ENCODE measurements at regions not wholly inside any gene's neighbourhood (a gene's known extent, or its start where the extent isn't known, plus 50 kb on each side); places are given as distances from the start of the nearest gene placed in this dataset.

DNA sequence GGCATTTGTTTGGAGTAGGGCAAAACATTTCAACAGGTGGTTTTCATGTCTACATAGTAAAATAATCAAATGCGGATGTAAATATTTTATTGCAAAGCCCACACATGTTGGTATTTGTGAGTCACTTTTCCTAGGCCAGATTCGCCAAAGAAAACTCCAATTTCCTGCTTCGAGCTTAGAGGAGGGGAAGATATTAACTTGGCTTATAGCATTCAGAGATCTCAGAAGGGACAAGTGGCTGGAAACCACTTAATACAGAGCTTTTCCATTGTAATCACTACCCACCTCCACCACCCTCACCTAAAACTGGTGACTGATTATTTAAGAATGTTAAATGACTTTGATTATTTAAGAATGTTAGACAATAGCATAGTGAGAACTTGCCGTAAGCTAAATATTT, 530.6 kb upstream of the SPRY2 start:
- no peak for DNase-seq (ENCODE audit: extremely low spot score)
- ChIA-PET CTCF (interaction anchor here (0.6 to 0.7 kb wide), 2 partner anchors 645 to 771 kb away, joined by 3 to 5 read pairs; no protein-coding TSS in a partner anchor), POLR2A (no interaction called here)
- TF ChIP-seq HDGF (IDR thresholded peaks at IDR 0.05; ENCODE audit: borderline replicate concordance): no peak
- TF ChIP-seq FOXM1 (IDR thresholded peaks at IDR 0.05; ENCODE audit: borderline replicate concordance): no peak
- no peak for TF ChIP-seq ARNT (IDR thresholded peaks at IDR 0.05)
- TF ChIP-seq, protein P1, sequence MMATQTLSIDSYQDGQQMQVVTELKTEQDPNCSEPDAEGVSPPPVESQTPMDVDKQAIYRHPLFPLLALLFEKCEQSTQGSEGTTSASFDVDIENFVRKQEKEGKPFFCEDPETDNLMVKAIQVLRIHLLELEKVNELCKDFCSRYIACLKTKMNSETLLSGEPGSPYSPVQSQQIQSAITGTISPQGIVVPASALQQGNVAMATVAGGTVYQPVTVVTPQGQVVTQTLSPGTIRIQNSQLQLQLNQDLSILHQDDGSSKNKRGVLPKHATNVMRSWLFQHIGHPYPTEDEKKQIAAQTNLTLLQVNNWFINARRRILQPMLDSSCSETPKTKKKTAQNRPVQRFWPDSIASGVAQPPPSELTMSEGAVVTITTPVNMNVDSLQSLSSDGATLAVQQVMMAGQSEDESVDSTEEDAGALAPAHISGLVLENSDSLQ (IDR thresholded peaks at IDR 0.05): no peak
- no peak for TF ChIP-seq CTBP1 (IDR thresholded peaks at IDR 0.05; ENCODE audit: borderline replicate concordance)
- TF ChIP-seq NFRKB (IDR thresholded peaks at IDR 0.05): no peak

DNA sequence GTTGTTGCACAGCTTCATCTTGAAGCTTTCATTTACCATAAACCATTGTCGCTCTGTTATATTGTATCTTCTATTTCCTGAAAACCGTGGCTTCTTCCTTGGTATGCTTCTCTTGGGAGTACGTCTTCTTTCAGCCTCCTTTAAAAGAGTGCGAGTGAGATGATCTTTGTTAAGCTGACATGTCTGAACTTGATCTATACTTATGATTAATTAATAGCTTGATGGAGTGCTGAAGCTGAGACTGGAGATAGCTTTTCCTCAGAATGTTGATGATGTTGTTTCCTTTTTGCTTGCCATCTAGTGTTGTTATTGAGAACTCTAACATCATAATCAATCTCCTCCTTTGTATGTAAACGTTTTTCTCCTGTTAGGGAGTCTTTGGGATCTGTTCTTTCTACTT, 529.3 kb upstream of the SPRY2 start:
- POLR2A ChIA-PET: no interaction called here
- DNase-seq (ENCODE audit: extremely low spot score): no peak
- CTCF ChIA-PET: no interaction called here
- no peak for TF ChIP-seq LEF1 (IDR thresholded peaks at IDR 0.05; ENCODE audit: borderline replicate concordance)
- TF ChIP-seq ZNF384 (IDR thresholded peaks at IDR 0.05): no peak
- no peak for TF ChIP-seq SP1 (IDR thresholded peaks at IDR 0.05)
- TF ChIP-seq FOXA1 (IDR thresholded peaks at IDR 0.05): no peak
- TF ChIP-seq FOXK2 (IDR thresholded peaks at IDR 0.05): no peak
- no peak for TF ChIP-seq L3MBTL2 (conservative IDR thresholded peaks at IDR 0.05)
- TF ChIP-seq ELF4 (IDR thresholded peaks at IDR 0.05): no peak
- no peak for TF ChIP-seq BHLHE40 (IDR thresholded peaks at IDR 0.05; ENCODE audit: borderline replicate concordance)
- TF ChIP-seq FOXM1 (IDR thresholded peaks at IDR 0.05; ENCODE audit: borderline replicate concordance): no peak
- TF ChIP-seq NFRKB (IDR thresholded peaks at IDR 0.05): no peak
- no peak for TF ChIP-seq CTBP1 (IDR thresholded peaks at IDR 0.05; ENCODE audit: borderline replicate concordance)
- no peak for TF ChIP-seq HDGF (IDR thresholded peaks at IDR 0.05; ENCODE audit: borderline replicate concordance)
- TF ChIP-seq SUZ12 (IDR thresholded peaks at IDR 0.05): no peak

DNA sequence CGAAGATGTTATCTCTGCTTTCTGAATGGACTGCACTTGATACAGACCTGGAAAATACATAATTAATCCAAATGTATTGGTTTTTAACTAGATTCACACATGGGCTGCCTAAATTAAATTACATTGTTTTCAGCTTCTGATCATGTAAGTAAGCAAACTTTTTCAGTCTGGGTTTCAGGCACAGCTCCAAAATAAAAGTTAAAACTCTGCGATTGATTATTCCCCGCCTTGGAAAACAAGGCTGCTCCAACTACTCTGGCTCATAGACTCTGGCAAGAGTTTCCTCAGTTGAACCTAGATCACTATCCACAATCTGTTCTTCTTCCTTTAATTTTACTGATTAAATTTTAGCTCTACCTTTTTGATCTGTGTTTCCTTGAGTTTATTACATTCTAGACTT, 526.0 kb upstream of the SPRY2 start:
- TF ChIP-seq CTBP1 (IDR thresholded peaks at IDR 0.05; ENCODE audit: borderline replicate concordance) (no peak), ELF4 (IDR thresholded peaks at IDR 0.05) (no peak), L3MBTL2 (conservative IDR thresholded peaks at IDR 0.05) (no peak), FOXA1 (IDR thresholded peaks at IDR 0.05) (no peak), BHLHE40 (IDR thresholded peaks at IDR 0.05; ENCODE audit: borderline replicate concordance) (no peak)
- ChIA-PET POLR2A (no interaction called here), CTCF (no interaction called here)
- DNase-seq (ENCODE audit: extremely low spot score): no peak

DNA sequence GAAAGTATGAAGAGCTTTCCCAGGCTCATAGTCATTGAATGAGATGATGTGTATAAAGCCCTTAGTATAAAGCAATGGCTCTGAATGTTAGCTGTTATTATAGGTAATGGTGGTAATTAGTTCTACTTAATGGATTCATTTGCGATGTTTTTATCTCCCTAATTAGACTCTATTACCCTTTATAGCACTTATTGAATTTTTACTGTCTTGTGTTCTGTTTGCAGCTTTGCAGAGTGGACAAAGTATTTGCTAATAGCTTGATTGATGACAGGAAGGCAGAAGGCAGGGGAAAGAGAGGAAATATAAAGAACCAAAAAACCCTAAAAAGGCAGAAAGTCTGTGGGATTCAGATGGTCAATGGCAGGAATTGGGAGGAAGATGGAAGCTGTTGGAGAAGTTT, 524.4 kb upstream of the SPRY2 start:
- TF ChIP-seq HDGF (IDR thresholded peaks at IDR 0.05; ENCODE audit: borderline replicate concordance) (no peak), FOXA1 (IDR thresholded peaks at IDR 0.05) (no peak), SUZ12 (IDR thresholded peaks at IDR 0.05) (no peak), FOXM1 (IDR thresholded peaks at IDR 0.05; ENCODE audit: borderline replicate concordance) (no peak), TARDBP (IDR thresholded peaks at IDR 0.05) (no peak), BHLHE40 (IDR thresholded peaks at IDR 0.05; ENCODE audit: borderline replicate concordance) (no peak), ZNF384 (IDR thresholded peaks at IDR 0.05) (no peak), FOXK2 (IDR thresholded peaks at IDR 0.05) (no peak), LEF1 (IDR thresholded peaks at IDR 0.05; ENCODE audit: borderline replicate concordance) (no peak), ELF4 (IDR thresholded peaks at IDR 0.05) (no peak)
- TF ChIP-seq, protein P1 (IDR thresholded peaks at IDR 0.05): no peak
- ChIA-PET CTCF (interaction anchor here (0.6 kb wide), 2 partner anchors 29 to 62 kb away, joined by 3 to 11 read pairs; no protein-coding TSS in a partner anchor), POLR2A (no interaction called here)
- DNase-seq (ENCODE audit: extremely low spot score): no peak

DNA sequence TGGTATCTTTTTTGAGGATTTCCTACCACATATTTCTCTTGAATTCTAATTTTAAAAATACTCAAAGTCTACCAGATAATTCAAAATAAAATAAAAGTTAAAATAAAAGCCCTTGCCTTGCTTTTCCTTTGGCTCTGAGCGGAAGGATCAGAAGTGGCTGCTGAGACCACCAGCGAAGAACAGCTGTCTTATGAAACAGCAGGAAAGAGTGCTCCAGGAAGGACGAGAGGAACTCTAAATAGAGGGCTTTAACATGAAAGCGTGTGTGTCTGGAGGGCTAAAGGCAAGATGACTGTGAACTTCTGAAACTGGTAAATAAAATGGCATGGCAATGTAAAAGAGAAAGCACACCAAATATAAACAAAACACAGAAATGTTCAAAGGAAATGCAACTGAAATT, 521.5 kb upstream of the SPRY2 start:
- CTCF ChIA-PET: no interaction called here
- POLR2A ChIA-PET: no interaction called here
- DNase-seq (ENCODE audit: extremely low spot score): no peak
- TF ChIP-seq NFRKB (IDR thresholded peaks at IDR 0.05) (no peak), FOXK2 (IDR thresholded peaks at IDR 0.05) (no peak), BHLHE40 (IDR thresholded peaks at IDR 0.05; ENCODE audit: borderline replicate concordance) (no peak), FOXM1 (IDR thresholded peaks at IDR 0.05; ENCODE audit: borderline replicate concordance) (no peak), ZNF384 (IDR thresholded peaks at IDR 0.05) (no peak), TARDBP (IDR thresholded peaks at IDR 0.05) (no peak), ELF4 (IDR thresholded peaks at IDR 0.05) (no peak), FOXA1 (IDR thresholded peaks at IDR 0.05) (no peak), SP1 (IDR thresholded peaks at IDR 0.05) (no peak), ARNT (IDR thresholded peaks at IDR 0.05) (no peak), LEF1 (IDR thresholded peaks at IDR 0.05; ENCODE audit: borderline replicate concordance) (no peak), CTBP1 (IDR thresholded peaks at IDR 0.05; ENCODE audit: borderline replicate concordance) (no peak)
- TF ChIP-seq, protein P1 (IDR thresholded peaks at IDR 0.05): no peak

DNA sequence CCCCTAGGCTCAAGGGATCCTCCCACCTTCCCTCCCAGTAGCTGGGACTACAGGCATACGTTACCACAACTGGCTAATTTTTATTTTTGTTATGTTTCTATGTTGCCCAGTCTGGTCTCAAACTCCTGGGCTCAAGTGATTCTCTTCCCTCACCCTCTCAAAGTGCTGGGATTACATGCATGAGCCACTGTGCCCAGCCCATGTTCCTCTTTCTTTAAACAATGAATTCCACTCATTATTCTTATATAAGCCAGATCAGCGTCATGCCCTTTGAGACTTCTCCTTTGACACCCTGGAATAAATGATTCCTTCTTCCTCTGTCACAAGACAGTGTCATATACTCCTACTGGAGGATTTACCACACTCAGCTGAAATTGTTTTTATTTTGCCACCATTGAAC, 519.9 kb upstream of the SPRY2 start:
- no peak for TF ChIP-seq ELF4 (IDR thresholded peaks at IDR 0.05)
- no peak for DNase-seq (ENCODE audit: extremely low spot score)
- ChIA-PET CTCF (no interaction called here), POLR2A (no interaction called here)

DNA sequence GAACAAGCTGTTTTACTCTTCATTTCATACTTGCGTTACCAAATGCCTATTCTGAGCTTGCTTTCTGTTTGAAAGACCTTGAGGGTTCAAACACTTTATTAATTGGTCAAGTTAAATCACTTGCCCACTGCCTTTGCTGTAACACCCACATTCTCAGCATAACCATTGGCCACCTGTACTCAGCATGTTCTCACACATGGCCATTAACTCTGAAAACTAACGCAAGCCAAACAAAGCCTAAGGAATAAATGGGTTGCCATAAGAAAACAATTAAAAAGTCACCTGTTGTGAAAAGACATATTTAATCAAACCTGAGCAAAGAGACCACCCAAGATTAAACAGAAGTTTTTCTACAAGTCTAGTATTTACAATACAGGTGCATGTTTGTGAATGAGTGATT, 517.2 kb upstream of the SPRY2 start:
- ChIA-PET POLR2A (no interaction called here), CTCF (no interaction called here)
- TF ChIP-seq CTBP1 (IDR thresholded peaks at IDR 0.05; ENCODE audit: borderline replicate concordance) (no peak), HDGF (IDR thresholded peaks at IDR 0.05; ENCODE audit: borderline replicate concordance) (no peak), ZNF384 (IDR thresholded peaks at IDR 0.05) (no peak), SUZ12 (IDR thresholded peaks at IDR 0.05) (no peak), FOXA1 (IDR thresholded peaks at IDR 0.05) (no peak), ELF4 (IDR thresholded peaks at IDR 0.05) (no peak)
- DNase-seq (ENCODE audit: extremely low spot score): no peak
